ENCODE measurements at regions not wholly inside any gene's neighbourhood (a gene's known extent, or its start where the extent isn't known, plus 50 kb on each side); places are given as distances from the start of the nearest gene placed in this dataset.

DNA sequence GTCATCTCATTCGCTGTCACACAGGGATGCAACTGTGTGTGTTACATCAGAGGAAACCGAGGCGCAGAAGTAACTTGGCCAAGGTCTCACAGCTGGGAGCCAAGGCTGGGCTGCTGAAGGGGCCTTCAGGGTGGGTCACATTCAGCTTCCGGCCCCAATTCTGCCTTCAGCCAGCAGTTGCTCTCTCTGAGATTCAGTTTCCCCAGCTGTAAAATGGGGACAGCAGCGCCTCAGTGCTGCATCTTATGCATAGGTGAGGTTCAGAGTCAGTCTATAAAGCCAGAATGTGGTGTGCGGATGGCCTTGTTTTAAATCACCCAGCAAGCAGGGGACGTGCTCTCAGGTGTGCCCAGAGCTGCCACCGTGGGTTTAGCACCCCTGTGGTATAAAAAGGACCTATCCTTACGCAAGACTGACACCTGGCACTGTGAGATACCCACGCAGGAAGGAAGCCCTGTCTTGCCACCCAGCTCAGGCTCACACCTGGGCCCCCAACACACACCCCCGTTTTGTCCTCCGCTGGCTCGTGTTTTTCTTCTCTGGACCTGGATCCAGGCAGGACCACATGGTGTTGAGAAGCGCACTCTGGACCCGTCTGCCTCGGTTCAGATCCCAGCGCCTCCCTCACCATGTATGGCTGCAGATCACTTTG is 94.6 kb upstream of the GSE1 start:
- no peak for TF ChIP-seq ZFX (IDR thresholded peaks at IDR 0.05)
- no peak for TF ChIP-seq CTCF (conservative IDR thresholded peaks at IDR 0.05)

All from C4-2B (cell line).